Panc1 (cell line): ENCODE measurements at regions not wholly inside any gene's neighbourhood (a gene's known extent, or its start where the extent isn't known, plus 50 kb on each side); places are given as distances from the start of the nearest gene placed in this dataset.

Source experiments
- POLR2AphosphoS5 ChIP-seq: IDR thresholded peaks from 2 replicates; pipeline ENCODE4 v1.6.1; 2012; ENCODE audit warnings: mild to moderate bottlenecking, low read depth, low read length, moderate library complexity
- REST ChIP-seq, 2 experiments: IDR thresholded peaks; 2 replicates each; pipeline ENCODE4 v1.6.1; 2011 to 2012; ENCODE audit warnings: low read depth in 2 of 2, control low read depth in 1 of 2, low read length in 1 of 2, mild to moderate bottlenecking in 1 of 2, moderate library complexity in 1 of 2; ENCODE audit not compliant: insufficient read depth in 1 of 2
- SIN3A ChIP-seq: IDR thresholded peaks from 2 replicates; pipeline ENCODE4 v1.6.1; 2012; ENCODE audit warnings: low read depth, mild to moderate bottlenecking, low read length, moderate library complexity, borderline replicate concordance; ENCODE audit not compliant: insufficient read depth
- TCF7L2 ChIP-seq: IDR thresholded peaks from 2 replicates; pipeline ENCODE4 v1.6.1; 2011; ENCODE audit warnings: mild to moderate bottlenecking, low read depth, low read length, inconsistent platforms
- TF ChIP-seq, protein P1 (sequence below): fragments of 450-650 bp; IDR thresholded peaks from 2 replicates; pipeline ENCODE4 v1.5.1; 2017; ENCODE audit warnings: mild to moderate bottlenecking

DNA sequence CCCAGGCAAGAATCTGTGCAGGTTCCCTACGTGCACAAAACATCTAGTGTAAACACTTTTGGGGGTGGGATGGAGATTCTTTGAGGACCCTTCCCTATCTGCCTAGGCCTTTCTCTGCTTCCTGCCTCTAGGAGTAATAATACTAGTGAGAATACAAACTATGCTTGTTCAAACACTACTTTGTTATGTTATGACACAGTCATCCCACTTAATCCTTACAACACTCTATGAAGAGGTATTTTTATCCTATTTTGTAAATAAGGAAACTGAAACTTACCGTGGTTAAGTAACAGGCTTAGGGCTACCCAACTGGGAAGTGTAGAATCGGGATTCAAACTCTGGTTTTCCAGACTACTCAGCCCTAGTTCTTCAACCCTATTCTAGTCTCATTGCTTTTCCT is 96.5 kb downstream of the KCNA5 start:
- TF ChIP-seq, protein P1, sequence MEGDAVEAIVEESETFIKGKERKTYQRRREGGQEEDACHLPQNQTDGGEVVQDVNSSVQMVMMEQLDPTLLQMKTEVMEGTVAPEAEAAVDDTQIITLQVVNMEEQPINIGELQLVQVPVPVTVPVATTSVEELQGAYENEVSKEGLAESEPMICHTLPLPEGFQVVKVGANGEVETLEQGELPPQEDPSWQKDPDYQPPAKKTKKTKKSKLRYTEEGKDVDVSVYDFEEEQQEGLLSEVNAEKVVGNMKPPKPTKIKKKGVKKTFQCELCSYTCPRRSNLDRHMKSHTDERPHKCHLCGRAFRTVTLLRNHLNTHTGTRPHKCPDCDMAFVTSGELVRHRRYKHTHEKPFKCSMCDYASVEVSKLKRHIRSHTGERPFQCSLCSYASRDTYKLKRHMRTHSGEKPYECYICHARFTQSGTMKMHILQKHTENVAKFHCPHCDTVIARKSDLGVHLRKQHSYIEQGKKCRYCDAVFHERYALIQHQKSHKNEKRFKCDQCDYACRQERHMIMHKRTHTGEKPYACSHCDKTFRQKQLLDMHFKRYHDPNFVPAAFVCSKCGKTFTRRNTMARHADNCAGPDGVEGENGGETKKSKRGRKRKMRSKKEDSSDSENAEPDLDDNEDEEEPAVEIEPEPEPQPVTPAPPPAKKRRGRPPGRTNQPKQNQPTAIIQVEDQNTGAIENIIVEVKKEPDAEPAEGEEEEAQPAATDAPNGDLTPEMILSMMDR: no peak
- TF ChIP-seq POLR2AphosphoS5: no peak
- TF ChIP-seq REST (IDR thresholded peaks at IDR 0.05; ENCODE audit: insufficient read depth in 1 of 2, low read depth in 2 of 2, low read length in 1 of 2): no peak
- TF ChIP-seq SIN3A: no peak
- no peak for TF ChIP-seq TCF7L2
